ENCODE measurements at regions not wholly inside any gene's neighbourhood (a gene's known extent, or its start where the extent isn't known, plus 50 kb on each side); places are given as distances from the start of the nearest gene placed in this dataset.
"Not testable (repeated sequence)": the region's sequence is repeated elsewhere in the genome, so short reads cannot be mapped to it uniquely, and the experiment has no call there.

DNA sequence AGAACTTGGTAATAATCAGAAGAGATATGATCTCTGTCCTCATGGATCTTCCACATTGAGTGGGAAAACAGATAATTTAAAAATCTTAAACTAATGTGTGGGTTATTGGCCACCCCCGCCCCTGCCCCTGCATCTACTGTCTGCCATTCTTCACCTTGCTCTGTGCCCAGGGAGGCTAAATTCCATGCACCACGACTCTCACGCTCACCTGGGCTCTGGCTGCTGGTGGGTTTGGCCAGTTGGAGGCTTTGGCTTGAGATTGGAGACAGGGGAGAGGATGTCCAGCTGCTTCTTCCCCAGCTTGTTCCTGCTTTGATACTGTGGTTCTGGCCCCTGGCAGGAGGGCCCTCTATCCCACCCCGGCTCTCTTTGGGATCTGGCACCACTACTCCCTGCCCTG, 127.9 kb downstream of the IRX5 start:
- TF ChIP-seq, protein P1, sequence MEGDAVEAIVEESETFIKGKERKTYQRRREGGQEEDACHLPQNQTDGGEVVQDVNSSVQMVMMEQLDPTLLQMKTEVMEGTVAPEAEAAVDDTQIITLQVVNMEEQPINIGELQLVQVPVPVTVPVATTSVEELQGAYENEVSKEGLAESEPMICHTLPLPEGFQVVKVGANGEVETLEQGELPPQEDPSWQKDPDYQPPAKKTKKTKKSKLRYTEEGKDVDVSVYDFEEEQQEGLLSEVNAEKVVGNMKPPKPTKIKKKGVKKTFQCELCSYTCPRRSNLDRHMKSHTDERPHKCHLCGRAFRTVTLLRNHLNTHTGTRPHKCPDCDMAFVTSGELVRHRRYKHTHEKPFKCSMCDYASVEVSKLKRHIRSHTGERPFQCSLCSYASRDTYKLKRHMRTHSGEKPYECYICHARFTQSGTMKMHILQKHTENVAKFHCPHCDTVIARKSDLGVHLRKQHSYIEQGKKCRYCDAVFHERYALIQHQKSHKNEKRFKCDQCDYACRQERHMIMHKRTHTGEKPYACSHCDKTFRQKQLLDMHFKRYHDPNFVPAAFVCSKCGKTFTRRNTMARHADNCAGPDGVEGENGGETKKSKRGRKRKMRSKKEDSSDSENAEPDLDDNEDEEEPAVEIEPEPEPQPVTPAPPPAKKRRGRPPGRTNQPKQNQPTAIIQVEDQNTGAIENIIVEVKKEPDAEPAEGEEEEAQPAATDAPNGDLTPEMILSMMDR (IDR thresholded peaks at IDR 0.05; ENCODE audit: low read depth, low read length, missing control alignments), result no peak
- H3K4me3 ChIP-seq (ENCODE audit: low read depth, low read length), result no peak overlapping the region
- DNase-seq (ENCODE audit: low read depth), result no peak

DNA sequence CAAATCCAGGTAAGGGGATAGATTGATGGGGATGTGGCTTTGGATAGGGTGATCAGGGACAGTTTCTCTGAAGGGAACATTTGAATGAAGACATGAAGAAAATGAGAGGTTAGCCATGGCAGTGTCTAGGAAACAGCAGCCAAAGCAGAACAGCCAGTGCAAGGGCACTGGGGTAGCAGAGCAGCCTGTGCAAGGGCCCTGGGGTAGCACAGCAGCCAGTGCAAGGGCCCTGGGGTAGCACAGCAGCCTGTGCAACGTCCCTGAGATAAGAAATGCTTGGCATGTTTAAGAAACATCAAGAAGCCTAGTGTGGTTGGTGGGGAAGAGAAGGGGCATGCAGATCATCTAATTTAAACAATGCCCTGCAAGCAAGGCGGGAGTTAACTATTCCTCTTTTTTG, 128.5 kb downstream of the IRX5 start:
- TF ChIP-seq, protein P1 (IDR thresholded peaks at IDR 0.05; ENCODE audit: low read depth, low read length, missing control alignments), result no peak
- DNase-seq (ENCODE audit: low read depth), result no peak

DNA sequence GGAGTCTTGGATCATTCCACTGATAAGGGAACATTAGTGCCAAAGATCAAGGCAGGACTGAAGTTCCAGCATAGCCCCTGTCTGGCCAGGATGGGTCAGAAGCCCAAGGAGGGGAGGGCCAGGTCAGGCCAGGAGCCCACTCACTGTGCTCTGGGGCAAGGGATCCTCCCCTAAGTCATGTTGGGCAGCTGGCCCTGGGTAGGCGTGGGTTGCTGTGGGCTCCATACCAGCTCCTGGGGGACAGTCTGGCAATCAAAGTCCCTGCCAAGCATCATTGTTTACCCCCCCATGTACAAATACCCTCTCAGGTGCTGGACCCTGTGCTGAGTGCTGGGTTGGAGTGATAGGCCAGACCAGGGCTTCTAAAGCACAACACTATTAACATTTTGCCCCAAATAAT, 130.5 kb downstream of the IRX5 start:
- TF ChIP-seq, protein P1 (IDR thresholded peaks at IDR 0.05; ENCODE audit: low read depth, low read length, missing control alignments), result no peak
- DNase-seq (ENCODE audit: low read depth), result no peak
- H3K4me3 ChIP-seq (ENCODE audit: low read depth, low read length), result no peak overlapping the region

More for the DNA sequence above, 128.5 kb downstream of the IRX5 start:
- no peak overlapping the region for H3K4me3 ChIP-seq (ENCODE audit: low read depth, low read length)

DNA sequence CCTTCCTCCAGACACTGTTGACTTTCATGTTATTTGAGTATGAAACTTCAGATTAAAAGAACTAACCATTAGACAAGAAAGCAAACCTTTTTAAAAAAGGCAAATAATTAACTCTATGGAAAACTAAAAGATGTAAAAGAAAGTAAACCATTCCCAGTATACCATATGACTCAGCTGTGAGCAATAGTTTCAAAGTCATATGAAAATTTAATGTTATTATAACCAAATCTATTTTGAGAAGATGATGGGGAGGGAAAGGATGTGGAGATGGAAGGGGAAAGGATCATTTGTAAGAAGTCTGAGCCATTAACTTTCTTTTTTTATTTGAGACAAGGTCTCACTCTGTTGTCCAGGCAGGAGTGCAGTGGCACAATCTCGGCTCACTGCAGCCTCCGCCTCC, 131.8 kb downstream of the IRX5 start:
- DNase-seq (ENCODE audit: low read depth), result no peak
- TF ChIP-seq, protein P1 (IDR thresholded peaks at IDR 0.05; ENCODE audit: low read depth, low read length, missing control alignments), result no peak
- H3K4me3 ChIP-seq (ENCODE audit: low read depth, low read length), result no peak overlapping the region

DNA sequence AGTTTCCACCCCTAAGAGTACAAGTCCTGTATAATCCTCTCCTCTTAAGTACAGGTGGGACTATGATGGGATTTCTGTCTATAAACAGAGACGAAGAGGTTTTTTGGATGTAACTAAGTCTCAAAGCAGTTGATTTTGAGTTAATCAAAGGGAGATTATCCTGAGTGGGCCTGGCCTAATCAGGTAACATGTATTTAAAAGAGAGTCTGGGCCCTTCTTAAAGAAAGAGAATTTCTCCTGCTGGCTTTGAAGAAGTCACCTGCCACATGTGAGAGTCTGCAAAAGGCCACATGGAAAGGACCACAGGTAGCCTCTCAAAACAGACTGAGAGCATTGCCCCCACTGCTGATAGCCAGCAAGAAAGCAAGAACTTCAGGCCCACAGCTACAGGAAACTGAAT, 142.3 kb downstream of the IRX5 start:
- DNase-seq (ENCODE audit: low read depth), result no peak
- no peak overlapping the region for H3K4me3 ChIP-seq (ENCODE audit: low read depth, low read length)
- TF ChIP-seq, protein P1 (IDR thresholded peaks at IDR 0.05; ENCODE audit: low read depth, low read length, missing control alignments), result no peak

DNA sequence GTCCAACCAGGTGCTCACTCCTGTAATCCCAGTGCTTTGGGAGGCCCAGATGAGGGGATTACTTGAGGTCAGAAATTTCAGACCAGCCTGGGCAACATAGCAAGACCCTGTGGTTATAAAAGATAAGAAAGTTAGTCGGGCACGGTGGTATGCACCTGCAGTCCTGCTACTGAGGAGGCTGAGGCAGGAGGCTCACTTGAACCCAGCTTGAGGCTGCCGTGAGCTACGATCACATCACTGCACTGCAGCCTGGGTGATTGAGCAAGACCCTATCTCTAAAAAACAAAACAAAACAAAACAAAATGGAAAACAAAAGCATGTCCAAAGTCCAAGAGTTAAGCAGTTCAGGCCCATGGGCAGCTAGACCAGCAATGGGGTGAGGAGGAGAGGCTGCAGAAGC, 143.2 kb downstream of the IRX5 start:
- TF ChIP-seq, protein P1 (IDR thresholded peaks at IDR 0.05; ENCODE audit: low read depth, low read length, missing control alignments), result no peak
- H3K4me3 ChIP-seq (ENCODE audit: low read depth, low read length), result no peak overlapping the region
- no peak for DNase-seq (ENCODE audit: low read depth)

DNA sequence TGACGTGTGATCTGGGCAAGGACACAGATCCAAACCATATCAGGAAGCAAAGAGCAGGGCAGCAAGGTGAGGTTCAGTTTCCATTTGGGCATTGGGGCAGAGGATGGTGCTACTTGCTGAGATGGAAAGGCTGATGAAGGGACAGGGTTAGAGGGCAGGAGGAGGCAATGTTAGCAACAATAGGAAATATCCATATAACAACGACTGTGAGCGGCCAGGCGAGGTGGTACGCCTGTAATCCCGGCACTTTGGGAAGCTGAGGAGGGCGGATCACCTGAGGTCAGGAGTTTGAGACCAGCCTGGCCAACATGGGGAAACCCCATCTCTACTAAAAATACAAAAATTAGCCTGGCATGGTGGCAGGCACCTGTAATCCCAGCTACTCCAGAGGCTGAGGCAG, 144.5 kb downstream of the IRX5 start:
- H3K4me3 ChIP-seq (ENCODE audit: low read depth, low read length); DNase-seq (ENCODE audit: low read depth): not testable (repeated sequence)

DNA sequence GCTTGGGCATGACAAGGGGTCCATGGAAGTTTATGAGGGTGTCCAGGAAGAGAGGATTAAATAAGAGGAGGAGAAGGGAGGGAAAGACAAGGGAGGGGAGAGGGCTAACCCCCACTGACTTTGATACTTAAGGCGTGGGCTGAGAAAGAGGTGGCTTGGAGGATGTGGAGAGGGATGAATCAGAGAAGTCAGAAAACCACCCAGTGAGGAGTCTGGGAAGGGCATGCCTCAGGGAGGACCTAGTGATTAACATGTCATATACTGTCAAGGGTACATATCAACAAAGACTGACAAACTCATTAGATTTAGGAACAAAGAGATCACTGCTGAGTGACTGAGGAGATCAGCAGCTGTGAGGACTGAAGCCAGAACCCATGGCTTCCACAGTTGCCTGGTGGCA, 145.4 kb downstream of the IRX5 start:
- TF ChIP-seq, protein P1 (IDR thresholded peaks at IDR 0.05; ENCODE audit: low read depth, low read length, missing control alignments), result no peak
- H3K4me3 ChIP-seq (ENCODE audit: low read depth, low read length), result no peak overlapping the region
- no peak for DNase-seq (ENCODE audit: low read depth)

All from GM12864 (cell line).